ENCODE measurements at regions not wholly inside any gene's neighbourhood (a gene's known extent, or its start where the extent isn't known, plus 50 kb on each side); places are given as distances from the start of the nearest gene placed in this dataset.
"Not testable (repeated sequence)": the region's sequence is repeated elsewhere in the genome, so short reads cannot be mapped to it uniquely, and the experiment has no call there.

DNA sequence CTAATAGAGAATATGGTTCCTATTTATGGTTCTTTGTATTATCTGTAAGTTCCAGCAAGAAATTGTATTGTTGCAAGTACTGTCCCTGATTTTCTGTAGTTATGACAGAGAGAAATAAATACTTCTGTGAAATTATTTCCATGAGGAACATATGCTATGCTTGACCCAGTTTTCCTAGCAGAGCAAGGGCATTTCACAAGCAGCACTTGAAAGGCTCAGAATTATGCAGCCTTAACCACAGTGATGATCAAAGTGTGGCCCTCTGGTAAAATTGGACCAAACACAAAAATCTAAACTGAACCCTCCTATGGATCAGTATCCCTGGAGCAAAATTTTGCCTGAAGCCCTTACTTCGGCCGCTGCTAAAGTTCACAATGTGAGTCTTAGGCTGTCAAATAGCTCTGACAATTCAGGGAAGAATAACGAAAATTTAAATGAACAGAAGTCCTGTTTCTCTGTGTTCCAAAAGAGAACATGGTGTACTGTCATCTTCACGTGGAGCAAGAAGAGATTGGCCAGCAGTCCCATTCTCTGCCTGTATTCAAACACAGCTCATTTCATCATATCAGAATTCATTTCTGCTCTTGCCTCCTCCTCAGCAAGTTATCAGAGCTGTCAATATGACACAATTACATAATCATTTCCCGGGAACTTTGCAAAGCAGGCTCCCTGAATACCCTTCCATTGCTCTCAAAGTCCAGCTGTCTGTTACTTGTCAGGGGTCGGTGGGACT lies 471.9 kb downstream of the RPS29 start:
- DNase-seq (ENCODE audit: low read depth in 2 of 2), result no peak

GRCh38 chr14:49106741-49107667 lies 479.2 kb downstream of the RPS29 start:
- DNase-seq (ENCODE audit: low read depth in 2 of 2), result no peak

DNA sequence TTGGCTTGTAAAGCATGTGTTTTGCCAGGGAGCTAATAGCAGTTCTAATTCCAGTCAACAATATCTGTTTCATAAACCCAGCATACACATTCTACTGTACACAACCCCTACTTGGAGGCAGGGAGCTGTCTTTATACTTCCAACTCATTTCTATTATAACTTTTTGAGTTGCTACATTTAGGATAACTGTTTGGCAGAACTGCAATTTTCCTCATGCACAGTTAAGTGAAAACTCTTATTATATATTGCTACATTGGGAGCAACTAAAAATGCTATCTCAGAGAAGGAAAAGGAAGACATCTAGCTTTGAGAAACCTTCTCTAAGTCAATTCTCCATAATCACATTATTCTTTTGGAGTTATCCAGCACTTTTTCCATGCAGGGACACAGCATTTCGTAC lies 480.2 kb downstream of the RPS29 start:
- DNase-seq (ENCODE audit: low read depth in 2 of 2), result no peak

DNA sequence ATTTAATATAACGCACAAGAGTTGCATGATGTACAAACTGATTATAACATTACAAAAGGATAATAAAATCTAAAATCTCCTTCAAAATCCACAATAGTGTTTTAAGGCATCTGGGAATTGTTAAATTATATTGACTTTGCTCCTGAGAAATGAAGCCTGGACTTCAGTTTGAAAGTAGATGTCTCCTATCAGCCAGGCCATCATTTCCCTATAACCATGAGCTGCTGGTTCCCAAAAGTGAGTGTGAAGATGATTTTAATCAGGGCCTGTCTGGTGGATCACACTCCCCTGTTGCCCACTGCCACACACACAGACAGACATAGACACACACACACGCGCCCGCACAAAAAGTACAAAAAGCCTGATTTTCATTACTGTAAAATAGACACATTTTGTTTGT lies 480.7 kb downstream of the RPS29 start:
- DNase-seq (ENCODE audit: low read depth in 2 of 2), result no peak

- DNase-seq (ENCODE audit: low read depth in 2 of 2), result no peak
These were observed 493.8 kb downstream of the RPS29 start for GRCh38 chr14:49092345-49092744.

DNA sequence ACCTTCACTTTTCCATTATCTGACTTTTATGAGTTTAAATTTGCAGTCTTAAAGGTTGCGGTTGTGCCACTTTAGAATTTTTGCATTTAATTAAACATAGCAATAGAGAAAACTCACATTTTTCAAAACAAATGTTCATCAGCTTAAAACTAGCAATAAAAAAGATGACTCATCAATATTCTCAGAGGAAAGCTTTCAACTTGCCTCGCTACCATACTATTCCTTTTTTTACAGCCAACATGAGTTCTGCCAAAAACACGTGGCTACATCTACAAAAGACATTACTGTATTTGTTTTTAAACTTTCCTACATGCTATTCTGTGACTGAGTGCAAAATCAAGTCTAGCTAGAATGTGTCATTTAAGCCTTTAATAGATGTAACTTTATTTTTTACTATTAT lies 497.1 kb downstream of the RPS29 start:
- DNase-seq (ENCODE audit: low read depth in 2 of 2), result no peak

DNA sequence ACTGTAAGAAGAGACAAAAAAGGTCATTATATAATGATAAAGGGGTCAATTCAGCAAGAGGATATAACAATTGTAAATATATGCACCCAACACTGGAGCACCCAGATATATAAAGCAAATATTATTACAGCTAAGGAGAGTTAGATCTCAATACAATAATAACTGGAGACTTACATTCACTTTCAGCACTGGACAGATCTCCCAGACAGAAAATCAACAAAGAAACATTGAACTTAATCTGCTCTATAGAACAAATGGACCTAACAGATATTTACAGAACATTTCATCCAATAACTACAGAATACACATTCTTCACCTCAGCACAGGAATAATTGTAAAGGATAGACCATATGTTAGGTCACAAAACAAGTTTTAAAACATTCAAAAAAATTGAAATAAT lies 512.9 kb downstream of the RPS29 start:
- not testable (repeated sequence) for DNase-seq (ENCODE audit: low read depth in 2 of 2)

GRCh38 chr14:49058511-49058910 lies 527.7 kb downstream of the RPS29 start:
- no peak for DNase-seq (ENCODE audit: low read depth in 2 of 2)

- no peak for DNase-seq (ENCODE audit: low read depth in 2 of 2)
These were observed 528.2 kb downstream of the RPS29 start for GRCh38 chr14:49057838-49058510.

DNA sequence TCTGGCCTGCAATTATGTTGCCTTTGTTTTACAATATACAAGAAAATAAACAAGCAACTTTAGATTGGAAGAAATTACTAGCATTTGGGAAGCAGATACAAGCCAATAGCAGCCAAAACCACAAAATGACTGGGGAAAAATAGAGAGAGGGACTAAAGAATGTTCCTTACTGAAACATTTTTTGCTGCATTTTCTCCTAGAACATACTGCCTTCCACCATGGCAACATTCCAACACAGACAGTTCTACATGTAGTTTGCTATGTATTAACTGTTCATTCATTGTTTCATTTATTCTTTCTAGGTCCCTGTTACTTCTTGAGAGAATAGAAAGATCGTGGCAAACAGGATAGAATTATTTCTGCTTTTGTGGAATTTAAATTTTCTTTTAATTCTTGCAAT lies 530.2 kb downstream of the RPS29 start:
- no peak for DNase-seq (ENCODE audit: low read depth in 2 of 2)

DNA sequence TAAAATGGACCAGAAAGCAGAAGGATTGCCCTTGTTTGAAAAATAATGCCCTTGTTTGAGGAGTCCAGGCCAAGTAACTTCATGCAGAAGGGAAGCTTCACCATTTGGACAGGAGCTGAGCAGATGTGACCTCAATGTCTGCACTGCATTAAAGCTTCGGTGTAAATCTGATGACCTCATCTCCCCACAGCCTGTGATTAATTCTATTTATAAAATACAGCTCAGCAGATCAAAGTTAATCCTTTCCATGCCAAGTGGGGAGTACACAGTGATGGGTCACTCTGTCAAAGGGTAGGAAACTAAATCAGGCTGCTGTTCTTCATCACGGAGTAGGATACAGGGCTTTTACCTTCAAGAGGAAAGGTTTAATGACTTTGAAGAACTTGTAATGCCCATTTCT lies 533.7 kb downstream of the RPS29 start:
- DNase-seq (ENCODE audit: low read depth in 2 of 2), result no peak

DNA sequence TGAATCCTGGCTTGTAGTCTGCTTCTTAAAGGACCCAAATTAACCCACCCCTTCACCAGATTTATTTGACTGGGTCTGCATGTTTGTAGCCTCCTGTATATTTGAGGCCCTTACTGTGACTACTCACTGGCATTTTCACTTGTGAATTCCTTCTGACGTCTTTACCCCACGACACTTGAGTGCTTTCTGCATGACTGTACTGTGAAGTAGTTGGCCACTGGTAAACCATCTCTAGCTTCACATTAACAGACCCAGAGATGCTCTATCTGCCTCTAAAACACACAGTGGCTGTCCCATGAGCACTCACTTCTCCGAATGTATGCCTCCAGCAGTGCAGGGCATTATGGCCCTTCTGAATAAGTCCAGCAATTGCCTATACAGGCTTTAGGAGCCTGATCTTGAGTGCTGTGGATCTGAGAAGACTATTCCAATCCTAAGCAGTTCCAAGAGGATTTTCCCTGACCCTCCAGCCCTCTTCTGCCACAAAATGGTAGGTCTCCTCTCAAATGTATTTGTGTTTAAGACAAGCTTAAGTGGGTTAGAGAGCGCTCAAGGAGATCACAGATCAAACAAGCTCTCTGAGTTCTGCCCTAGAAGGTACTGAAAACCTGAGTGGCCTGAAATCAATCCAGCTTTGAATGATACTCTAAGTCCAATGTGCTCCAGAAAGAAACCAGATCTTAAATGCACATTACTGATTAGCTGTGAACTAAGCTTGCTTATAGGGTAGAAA lies 534.7 kb downstream of the RPS29 start:
- no peak for DNase-seq (ENCODE audit: low read depth in 2 of 2)

DNA sequence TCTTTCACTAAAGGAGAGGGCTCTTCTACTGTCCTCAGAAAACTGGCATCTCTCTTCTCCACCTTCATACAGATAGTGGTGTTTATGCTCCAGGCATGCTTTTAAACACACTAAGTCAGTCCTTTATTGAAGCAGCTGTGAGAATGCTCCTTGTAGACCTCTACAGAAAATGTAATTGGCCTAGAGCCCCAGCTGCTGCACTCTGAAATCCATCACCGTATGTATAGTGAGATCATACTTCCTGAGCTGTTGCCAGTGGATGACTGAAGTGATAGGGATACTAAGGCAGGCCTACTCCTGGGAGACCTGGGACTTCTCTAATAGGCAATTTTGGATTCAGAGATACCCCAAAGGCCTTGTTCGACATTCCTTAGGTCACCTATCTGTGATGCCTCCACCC lies 535.4 kb downstream of the RPS29 start:
- DNase-seq (ENCODE audit: low read depth in 2 of 2), result no peak

- DNase-seq (ENCODE audit: low read depth in 2 of 2), result no peak
These were observed 536.5 kb downstream of the RPS29 start for GRCh38 chr14:49049711-49050110.

- DNase-seq (ENCODE audit: low read depth in 2 of 2), result no peak
These were observed 541.2 kb downstream of the RPS29 start for GRCh38 chr14:49044981-49045380.

- no peak for DNase-seq (ENCODE audit: low read depth in 2 of 2)
These were observed 549.1 kb downstream of the RPS29 start for GRCh38 chr14:49036984-49037516.

DNA sequence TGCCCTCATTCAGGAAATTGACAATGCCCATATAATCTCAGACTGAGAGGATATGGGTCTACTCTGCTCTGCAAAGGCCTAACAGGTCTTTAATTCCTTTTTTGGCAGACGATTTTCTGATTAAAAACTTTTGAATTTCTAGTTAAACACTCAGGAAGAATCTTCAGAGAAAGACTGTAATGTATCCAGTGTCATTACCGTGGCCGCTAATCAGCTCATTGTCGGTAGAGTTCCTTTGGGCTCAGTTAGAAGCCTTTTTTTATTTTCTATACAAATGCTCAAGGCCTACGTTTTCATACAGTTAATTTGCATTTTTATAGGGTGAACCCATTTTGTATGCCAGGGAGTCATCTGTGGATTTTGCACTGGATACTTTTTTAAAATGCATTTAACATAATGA lies 549.9 kb downstream of the RPS29 start:
- no peak for DNase-seq (ENCODE audit: low read depth in 2 of 2)

DNA sequence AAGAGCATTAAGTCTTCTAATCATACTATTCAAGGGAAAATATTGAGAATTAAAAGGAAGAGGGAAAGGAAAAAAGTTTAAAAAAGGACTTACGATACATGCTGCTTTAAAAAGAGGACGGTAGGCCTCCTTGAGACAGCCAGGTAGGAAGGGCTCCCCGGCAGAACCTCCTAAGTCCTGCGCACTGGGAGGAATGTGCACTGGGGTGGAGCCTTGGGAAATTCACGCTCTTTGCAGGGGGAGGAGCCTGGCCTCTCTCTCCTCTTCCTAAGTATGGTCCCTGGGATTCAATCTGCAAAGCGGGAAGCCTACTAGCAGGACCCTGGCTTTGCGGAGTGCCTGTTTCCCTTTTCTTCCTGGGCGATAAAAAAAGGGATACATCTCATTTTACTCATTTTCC lies 553.0 kb downstream of the RPS29 start:
- DNase-seq (ENCODE audit: low read depth in 2 of 2), result no peak

- DNase-seq (ENCODE audit: low read depth in 2 of 2), result not testable (repeated sequence)
These were observed 554.5 kb downstream of the RPS29 start for GRCh38 chr14:49031710-49032109.

GRCh38 chr14:49019467-49020115 lies 566.6 kb downstream of the RPS29 start:
- no peak for DNase-seq (ENCODE audit: low read depth in 2 of 2)

DNA sequence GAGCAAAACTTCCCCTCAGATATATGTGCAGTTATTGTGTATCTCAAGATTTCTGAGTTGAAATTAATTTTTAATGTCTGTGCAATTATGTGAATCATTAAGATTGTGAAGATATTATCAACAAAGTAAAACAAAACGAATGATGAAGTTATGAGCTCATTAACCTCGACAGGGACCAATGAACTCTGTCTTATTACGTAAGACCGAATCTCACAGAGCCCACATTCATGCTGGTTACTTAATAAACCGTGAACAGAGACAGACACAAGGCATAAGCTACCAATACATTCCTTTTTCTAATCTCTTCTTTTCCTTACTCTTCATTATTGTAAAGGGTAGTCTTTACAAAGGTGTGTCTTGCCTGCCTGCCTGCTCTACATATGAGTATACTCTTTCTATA lies 568.7 kb downstream of the RPS29 start:
- DNase-seq (ENCODE audit: low read depth in 2 of 2), result no peak

Measured in activated CD8-positive, alpha-beta memory T cell treated with anti-CD3 and anti-CD28 coated beads for 4 hours (primary cell).